ENCODE measurements at regions not wholly inside any gene's neighbourhood (a gene's known extent, or its start where the extent isn't known, plus 50 kb on each side); places are given as distances from the start of the nearest gene placed in this dataset.
"Not testable (repeated sequence)": the region's sequence is repeated elsewhere in the genome, so short reads cannot be mapped to it uniquely, and the experiment has no call there.

DNA sequence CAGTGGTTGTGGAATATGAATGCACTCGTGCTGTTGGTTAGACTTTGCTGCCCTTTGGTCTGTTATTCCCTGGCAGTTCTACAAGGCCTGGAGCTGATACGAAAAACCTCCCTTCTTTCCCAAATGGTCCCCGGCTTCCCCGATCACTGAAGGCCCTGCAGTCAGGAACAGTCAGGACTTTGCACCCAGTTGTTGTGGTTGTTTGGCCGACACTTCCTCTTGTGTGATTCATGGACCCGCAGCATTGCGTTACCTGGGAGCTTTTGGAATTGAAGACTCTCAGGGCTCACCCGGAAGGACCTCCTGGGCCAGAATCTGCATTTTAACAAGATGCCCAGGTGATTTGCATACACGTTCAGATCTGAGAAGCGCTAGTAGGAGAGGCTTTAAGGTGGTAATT, 106.8 kb upstream of the ZNF195 start:
- not testable (repeated sequence) for TF ChIP-seq ZIK1 (CRISPR knock-in tag; IDR thresholded peaks at IDR 0.05; ENCODE audit: borderline replicate concordance, low read depth); MTA3 (CRISPR knock-in tag; IDR thresholded peaks at IDR 0.05); MED13 (CRISPR knock-in tag; IDR thresholded peaks at IDR 0.05); ZBTB7A (CRISPR knock-in tag; IDR thresholded peaks at IDR 0.05); SOX13 (IDR thresholded peaks at IDR 0.05); SOX13 (CRISPR knock-in tag; conservative IDR thresholded peaks at IDR 0.05 in 1 of 2, IDR thresholded peaks at IDR 0.05 in 1 of 2); KLF16 (CRISPR knock-in tag; IDR thresholded peaks at IDR 0.05); STAT5B (CRISPR knock-in tag; IDR thresholded peaks at IDR 0.05); EP300 (IDR thresholded peaks at IDR 0.05; ENCODE audit: low read depth in 2 of 2, low read length in 2 of 2); EP300 (CRISPR knock-in tag; IDR thresholded peaks at IDR 0.05; ENCODE audit: borderline replicate concordance); DPF2 (CRISPR knock-in tag; IDR thresholded peaks at IDR 0.05; ENCODE audit: borderline replicate concordance, low read depth); ZNF777 (CRISPR knock-in tag; IDR thresholded peaks at IDR 0.05); ZFP1 (CRISPR knock-in tag; IDR thresholded peaks at IDR 0.05); POLR2AphosphoS5 (IDR thresholded peaks at IDR 0.05; ENCODE audit: low read depth, low read length)
- TF ChIP-seq, protein P1, sequence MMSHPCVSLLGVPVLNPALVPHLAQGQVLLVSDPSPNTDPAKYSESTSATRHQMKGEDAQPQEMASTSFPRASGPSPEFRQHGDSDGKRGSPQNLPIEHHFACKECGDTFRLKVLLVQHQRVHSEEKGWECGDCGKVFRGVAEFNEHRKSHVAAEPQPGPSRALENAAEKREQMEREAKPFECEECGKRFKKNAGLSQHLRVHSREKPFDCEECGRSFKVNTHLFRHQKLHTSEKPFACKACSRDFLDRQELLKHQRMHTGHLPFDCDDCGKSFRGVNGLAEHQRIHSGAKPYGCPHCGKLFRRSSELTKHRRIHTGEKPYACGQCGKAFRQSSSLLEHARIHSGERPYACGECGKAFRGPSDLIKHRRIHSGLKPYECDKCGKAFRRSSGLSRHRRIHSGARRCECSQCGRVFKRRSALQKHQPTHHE (CRISPR knock-in tag; IDR thresholded peaks at IDR 0.05; ENCODE audit: borderline replicate concordance) = not testable (repeated sequence)

Data from HepG2 (cell line).